Endothelial cell of umbilical vein (primary cell): ENCODE measurements at regions not wholly inside any gene's neighbourhood (a gene's known extent, or its start where the extent isn't known, plus 50 kb on each side); places are given as distances from the start of the nearest gene placed in this dataset.

Experiments used
- CTCF ChIP-seq, 2 donors: IDR thresholded peaks; 1 replicate in 1 of 2; 2 replicates in 1 of 2; pipeline ENCODE4 v1.5.1; 2011; ENCODE audit warnings: low read length in 2 of 2, mild to moderate bottlenecking in 2 of 2, moderate library complexity in 2 of 2, control low read depth in 1 of 2, inconsistent platforms in 1 of 2, low read depth in 1 of 2; ENCODE audit not compliant: insufficient read depth in 1 of 2; ENCODE audit errors: extremely low read depth in 1 of 2
- EZH2 ChIP-seq: IDR thresholded peaks from 2 replicates; pipeline ENCODE4 v1.6.1; 2012; ENCODE audit warnings: borderline replicate concordance, low read depth, mild to moderate bottlenecking, moderate library complexity, low read length, inconsistent platforms; ENCODE audit not compliant: severe bottlenecking
- FOS ChIP-seq: IDR thresholded peaks from 2 replicates; pipeline ENCODE4 v1.6.1; 2011; ENCODE audit warnings: mild to moderate bottlenecking, low read length, moderate library complexity, borderline replicate concordance; ENCODE audit not compliant: insufficient read depth
- GATA2 ChIP-seq: IDR thresholded peaks from 2 replicates; pipeline ENCODE4 v1.7.0; 2011; ENCODE audit warnings: low read depth, mild to moderate bottlenecking, moderate library complexity, mixed read lengths, low read length; ENCODE audit not compliant: insufficient read length, insufficient read depth
- JUN ChIP-seq: IDR thresholded peaks from 2 replicates; pipeline ENCODE4 v1.6.1; 2011; ENCODE audit warnings: borderline replicate concordance, low read depth; ENCODE audit not compliant: insufficient read length, insufficient read depth
- MAX ChIP-seq: IDR thresholded peaks from 2 replicates; pipeline ENCODE4 v1.6.1; 2011; ENCODE audit not compliant: insufficient read depth, insufficient read length
- MYC ChIP-seq: IDR thresholded peaks from one replicate; pipeline ENCODE4 v1.6.1; 2011; ENCODE audit warnings: mild to moderate bottlenecking, low read depth, low read length
- POLR2A ChIP-seq: IDR thresholded peaks from 2 replicates; pipeline ENCODE4 v1.6.1; 2012; ENCODE audit warnings: low read depth, mild to moderate bottlenecking, control low read depth, low read length
- POLR2AphosphoS5 ChIP-seq: IDR thresholded peaks from 2 replicates; pipeline ENCODE4 v1.6.1; 2012; ENCODE audit warnings: low read depth, mild to moderate bottlenecking, control low read depth, low read length, moderate library complexity; ENCODE audit not compliant: insufficient read depth

- TF ChIP-seq CTCF (IDR thresholded peaks at IDR 0.05; ENCODE audit: extremely low read depth in 1 of 2, insufficient read depth in 1 of 2, low read depth in 1 of 2, low read length in 2 of 2) (no peak), MYC (no peak), POLR2AphosphoS5 (no peak), POLR2A (no peak), EZH2 (no peak), FOS (no peak), MAX (no peak), JUN (no peak), GATA2 (no peak)
Observed at GRCh38 chr2:65727816-65728215, 295.4 kb upstream of the SPRED2 start.
